H9 (cell line): ENCODE measurements at regions not wholly inside any gene's neighbourhood (a gene's known extent, or its start where the extent isn't known, plus 50 kb on each side); places are given as distances from the start of the nearest gene placed in this dataset.

ENCODE experiments used
- DNase-seq: peaks from one replicate; pipeline ENCODE4 v3.0.0-alpha.2; 2017
- H2AFZ ChIP-seq: one replicate; pipeline ENCODE4 v1.6.1; 2013; ENCODE audit warnings: mild to moderate bottlenecking, low read length, control low read depth, moderate library complexity
- H2AK5ac ChIP-seq: 2 replicates; pipeline ENCODE4 v1.6.1; 2013; ENCODE audit warnings: low read length, control low read depth, mixed read lengths; ENCODE audit not compliant: insufficient read length
- H2BK120ac ChIP-seq: one replicate; pipeline ENCODE4 v1.6.1; 2013; ENCODE audit warnings: low read depth, mild to moderate bottlenecking, low read length, control low read depth, inconsistent platforms; ENCODE audit not compliant: poor library complexity, severe bottlenecking
- H2BK12ac ChIP-seq: 2 replicates; pipeline ENCODE4 v1.6.1; 2013; ENCODE audit warnings: low read length, control low read depth, mixed read lengths, low read depth; ENCODE audit not compliant: insufficient read length
- H2BK15ac ChIP-seq: 2 replicates; pipeline ENCODE4 v1.6.1; 2013; ENCODE audit warnings: low read depth, low read length, control low read depth
- H2BK20ac ChIP-seq: one replicate; pipeline ENCODE4 v1.6.1; 2013; ENCODE audit warnings: low read depth, mild to moderate bottlenecking, low read length, control low read depth, inconsistent platforms; ENCODE audit not compliant: poor library complexity, severe bottlenecking
- H2BK5ac ChIP-seq: 2 replicates; pipeline ENCODE4 v1.6.1; 2013; ENCODE audit warnings: low read length, control low read depth, mixed read lengths; ENCODE audit not compliant: insufficient read length
- H3K14ac ChIP-seq: 2 replicates; pipeline ENCODE4 v1.6.1; 2013; ENCODE audit warnings: low read length, control low read depth; ENCODE audit not compliant: insufficient read depth
- H3K18ac ChIP-seq: 2 replicates; pipeline ENCODE4 v1.6.1; 2013; ENCODE audit warnings: low read depth, mild to moderate bottlenecking, mixed read lengths, low read length, control low read depth; ENCODE audit not compliant: insufficient read length
- H3K23ac ChIP-seq: 2 replicates; pipeline ENCODE4 v1.6.1; 2013; ENCODE audit warnings: low read length, control low read depth, mixed read lengths, low read depth; ENCODE audit not compliant: insufficient read length
- H3K23me2 ChIP-seq: 2 replicates; pipeline ENCODE4 v1.6.1; 2013; ENCODE audit warnings: low read depth, mild to moderate bottlenecking, mixed read lengths, low read length, control low read depth; ENCODE audit not compliant: insufficient read length, poor library complexity, severe bottlenecking
- H3K27ac ChIP-seq: 2 replicates; pipeline ENCODE4 v1.5.1; 2013; ENCODE audit warnings: low read length, control low read depth, mixed read lengths, low read depth; ENCODE audit not compliant: insufficient read length
- H3K27me3 ChIP-seq: 2 replicates; pipeline ENCODE4 v1.6.1; 2013; ENCODE audit warnings: low read length, control low read depth, inconsistent platforms; ENCODE audit not compliant: insufficient read depth
- H3K4ac ChIP-seq: 2 replicates; pipeline ENCODE4 v1.6.1; 2013; ENCODE audit warnings: low read depth, mild to moderate bottlenecking, control low read depth, inconsistent platforms, low read length, moderate library complexity
- H3K4me1 ChIP-seq: 2 replicates; pipeline ENCODE4 v1.6.1; 2013; ENCODE audit warnings: low read length, control low read depth, inconsistent platforms; ENCODE audit not compliant: insufficient read depth
- H3K4me2 ChIP-seq: 2 replicates; pipeline ENCODE4 v1.6.1; 2013; ENCODE audit warnings: low read length, control low read depth, mixed read lengths; ENCODE audit not compliant: insufficient read length, insufficient read depth
- H3K56ac ChIP-seq: 2 replicates; pipeline ENCODE4 v1.6.1; 2013; ENCODE audit warnings: low read depth, mild to moderate bottlenecking, mixed read lengths, low read length, control low read depth; ENCODE audit not compliant: insufficient read length
- H3K79me1 ChIP-seq: 2 replicates; pipeline ENCODE4 v1.6.1; 2013; ENCODE audit warnings: low read depth, mild to moderate bottlenecking, moderate library complexity, low read length, control low read depth, inconsistent platforms; ENCODE audit not compliant: insufficient read depth, poor library complexity, severe bottlenecking
- H3K79me2 ChIP-seq: 2 replicates; pipeline ENCODE4 v1.6.1; 2013; ENCODE audit warnings: low read length, control low read depth, inconsistent platforms; ENCODE audit not compliant: insufficient read depth
- H3K9ac ChIP-seq: 2 replicates; pipeline ENCODE4 v1.6.1; 2013; ENCODE audit warnings: low read length, control low read depth, mixed read lengths; ENCODE audit not compliant: insufficient read length; ENCODE audit errors: extremely low read depth
- H3K9me3 ChIP-seq: one replicate; pipeline ENCODE4 v1.6.1; 2013; ENCODE audit warnings: low read depth, low read length, inconsistent platforms; ENCODE audit not compliant: control insufficient read depth
- H3T11ph ChIP-seq: one replicate; pipeline ENCODE4 v1.6.1; 2013; ENCODE audit warnings: mild to moderate bottlenecking, low read length, control low read depth, inconsistent platforms
- H4K20me1 ChIP-seq: one replicate; pipeline ENCODE4 v1.6.1; 2013; ENCODE audit not compliant: control insufficient read depth, insufficient read length, insufficient read depth
- H4K5ac ChIP-seq: 2 replicates; pipeline ENCODE4 v1.6.1; 2013; ENCODE audit warnings: low read depth, mild to moderate bottlenecking, mixed read lengths, low read length, control low read depth; ENCODE audit not compliant: insufficient read length
- H4K8ac ChIP-seq: replicated peaks from 2 replicates; pipeline ENCODE4 v1.6.1; 2013; ENCODE audit warnings: low read length, control low read depth, mixed read lengths, low read depth; ENCODE audit not compliant: insufficient read length
- H4K91ac ChIP-seq: 2 replicates; pipeline ENCODE4 v1.6.1; 2013; ENCODE audit warnings: low read depth, mild to moderate bottlenecking, moderate library complexity, mixed read lengths, low read length, control low read depth; ENCODE audit not compliant: insufficient read length
- H3K27ac Mint-ChIP-seq, 3 experiments: 2 replicates in 2 of 3; 3 replicates in 1 of 3; pipeline ENCODE4 v1.8.0; 2020 to 2021; ENCODE audit warnings: mixed read lengths in 3 of 3, mild to moderate bottlenecking in 1 of 3, moderate library complexity in 1 of 3
- H3K27me3 Mint-ChIP-seq: 2 replicates; pipeline ENCODE4 v1.8.0; 2021; ENCODE audit warnings: low read depth, mild to moderate bottlenecking, moderate library complexity, mixed read lengths
- H3K36me3 Mint-ChIP-seq, 3 experiments: 2 replicates in 2 of 3; 3 replicates in 1 of 3; pipeline ENCODE4 v1.8.0; 2020 to 2021; ENCODE audit warnings: low read depth in 3 of 3, mixed read lengths in 3 of 3; ENCODE audit not compliant: insufficient read depth in 1 of 3
- H3K4me1 Mint-ChIP-seq, 2 experiments: 2 replicates each; pipeline ENCODE4 v1.8.0; 2020; ENCODE audit warnings: mixed read lengths in 2 of 2
- H3K4me3 Mint-ChIP-seq, 2 experiments: 2 replicates in 1 of 2; 3 replicates in 1 of 2; pipeline ENCODE4 v1.8.0; 2020 to 2021; ENCODE audit warnings: mild to moderate bottlenecking in 2 of 2, mixed read lengths in 2 of 2, moderate library complexity in 1 of 2
- H3K9me3 Mint-ChIP-seq, 2 experiments: 2 replicates in 1 of 2; 3 replicates in 1 of 2; pipeline ENCODE4 v1.8.0; 2020; ENCODE audit warnings: mild to moderate bottlenecking in 2 of 2, mixed read lengths in 2 of 2, moderate library complexity in 1 of 2
- WGBS: extraction: QIAGEN DNeasy Blood & Tissue Kit; methylation state at CpG from one replicate; pipeline ENCODE4 v1.1.7; 2013; ENCODE audit warnings: missing lambda C conversion rate, low lambda C conversion rate, mixed read lengths; ENCODE audit not compliant: insufficient read length; ENCODE audit errors: extremely low coverage; 5-methylcytosine and 5-hydroxymethylcytosine counted together
- TF ChIP-seq, protein P1 (sequence below): fragments of 200-600 bp; sonication (generic); conservative IDR thresholded peaks from 3 replicates; pipeline ENCODE4 v1.8.0; 2021; ENCODE audit warnings: antibody characterized with exemption, mild to moderate bottlenecking

DNA sequence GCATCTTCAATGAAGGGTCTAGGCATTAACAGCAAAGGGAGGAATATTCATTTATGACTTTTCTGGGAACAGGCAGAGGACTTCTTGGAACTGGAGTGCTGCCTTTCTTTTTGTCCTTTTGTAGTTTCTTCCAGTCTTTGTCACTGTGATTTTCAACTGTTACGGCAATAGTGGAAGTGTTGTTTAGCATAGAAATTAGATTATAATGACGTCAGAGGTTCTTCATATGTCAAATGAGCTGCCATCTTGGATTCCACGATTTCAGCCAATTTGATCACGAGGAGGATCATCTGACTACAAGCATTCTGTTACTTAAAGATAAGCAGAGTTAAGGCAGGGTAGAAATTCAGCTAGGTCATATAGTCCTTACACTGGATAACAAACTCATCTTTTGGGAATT lies 239.0 kb downstream of the NEBL start:
- Histone ChIP-seq H2BK120ac (no peak overlapping the region), H3K79me2 (no peaks in the 10 kb centered on the region), H3K4me2 (no peak overlapping the region), H2AK5ac (no peak overlapping the region), H3K4me1 (0 out of 2 replicates have a peak, but pooled peaks cover 6% of the 10 kb centered on the region), H2BK12ac (no peak overlapping the region), H4K91ac (no peak overlapping the region), H3K23ac (no peak overlapping the region), H3K18ac (no peak overlapping the region), H4K8ac (no peak overlapping the region), H2BK15ac (no peak overlapping the region), H3K14ac (no peak overlapping the region), H2BK5ac (no peak overlapping the region), H3K4ac (no peak overlapping the region), H3K27me3 (no peaks in the 10 kb centered on the region), H3K9me3 (no peaks in the 10 kb centered on the region), H4K5ac (no peak overlapping the region), H2AFZ (no peak overlapping the region), H3K79me1 (no peaks in the 10 kb centered on the region), H2BK20ac (no peak overlapping the region), H3K27ac (no peak overlapping the region), H3K56ac (no peak overlapping the region), H3K9ac (no peak overlapping the region), H4K20me1 (no peaks in the 10 kb centered on the region), H3K23me2 (no peaks in the 10 kb centered on the region), H3T11ph (no peak overlapping the region)
- H3K4me1 Mint-ChIP-seq, result peaks cover 7 to 13% of the 10 kb centered on the region in 2 experiments
- DNase-seq, result no peak
- WGBS, result no CpG with 5 or more reads among the region's 4 CpGs
- peaks cover 5 to 12% (median 9%) of the 10 kb centered on the region in 3 experiments for H3K36me3 Mint-ChIP-seq
- no peaks in the 10 kb centered on the region for H3K27me3 Mint-ChIP-seq
- H3K9me3 Mint-ChIP-seq, result peaks cover 11% of the 10 kb centered on the region in 2 experiments
- H3K4me3 Mint-ChIP-seq, result no peak overlapping the region
- TF ChIP-seq, protein P1, sequence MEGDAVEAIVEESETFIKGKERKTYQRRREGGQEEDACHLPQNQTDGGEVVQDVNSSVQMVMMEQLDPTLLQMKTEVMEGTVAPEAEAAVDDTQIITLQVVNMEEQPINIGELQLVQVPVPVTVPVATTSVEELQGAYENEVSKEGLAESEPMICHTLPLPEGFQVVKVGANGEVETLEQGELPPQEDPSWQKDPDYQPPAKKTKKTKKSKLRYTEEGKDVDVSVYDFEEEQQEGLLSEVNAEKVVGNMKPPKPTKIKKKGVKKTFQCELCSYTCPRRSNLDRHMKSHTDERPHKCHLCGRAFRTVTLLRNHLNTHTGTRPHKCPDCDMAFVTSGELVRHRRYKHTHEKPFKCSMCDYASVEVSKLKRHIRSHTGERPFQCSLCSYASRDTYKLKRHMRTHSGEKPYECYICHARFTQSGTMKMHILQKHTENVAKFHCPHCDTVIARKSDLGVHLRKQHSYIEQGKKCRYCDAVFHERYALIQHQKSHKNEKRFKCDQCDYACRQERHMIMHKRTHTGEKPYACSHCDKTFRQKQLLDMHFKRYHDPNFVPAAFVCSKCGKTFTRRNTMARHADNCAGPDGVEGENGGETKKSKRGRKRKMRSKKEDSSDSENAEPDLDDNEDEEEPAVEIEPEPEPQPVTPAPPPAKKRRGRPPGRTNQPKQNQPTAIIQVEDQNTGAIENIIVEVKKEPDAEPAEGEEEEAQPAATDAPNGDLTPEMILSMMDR, result no peak
- H3K27ac Mint-ChIP-seq, result no peak overlapping the region
